ENCODE measurements at regions not wholly inside any gene's neighbourhood (a gene's known extent, or its start where the extent isn't known, plus 50 kb on each side); places are given as distances from the start of the nearest gene placed in this dataset.

DNA sequence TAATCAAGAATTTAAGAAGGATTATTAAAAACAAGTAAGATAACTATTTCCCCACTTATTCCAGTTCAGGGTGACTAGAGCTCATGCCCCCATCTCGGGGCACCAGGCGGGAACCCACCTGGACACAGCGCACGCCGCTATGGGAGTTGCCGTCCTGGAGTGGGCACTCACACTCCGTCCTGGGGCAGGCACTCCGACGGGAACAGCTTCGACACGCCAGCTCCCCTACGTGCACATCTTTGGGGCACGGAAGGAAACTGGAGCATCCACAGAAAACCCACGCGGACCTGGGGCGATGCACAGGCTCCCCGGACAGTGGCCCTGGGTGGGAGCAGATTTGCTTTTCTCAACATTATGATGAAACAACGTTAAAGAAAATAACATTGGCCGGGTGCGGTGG is 52.0 kb upstream of the GATA5 start:
- no peak for DNase-seq

GRCh38 chr20:62528983-62529891 is 53.4 kb upstream of the GATA5 start:
- no peak for DNase-seq

DNA sequence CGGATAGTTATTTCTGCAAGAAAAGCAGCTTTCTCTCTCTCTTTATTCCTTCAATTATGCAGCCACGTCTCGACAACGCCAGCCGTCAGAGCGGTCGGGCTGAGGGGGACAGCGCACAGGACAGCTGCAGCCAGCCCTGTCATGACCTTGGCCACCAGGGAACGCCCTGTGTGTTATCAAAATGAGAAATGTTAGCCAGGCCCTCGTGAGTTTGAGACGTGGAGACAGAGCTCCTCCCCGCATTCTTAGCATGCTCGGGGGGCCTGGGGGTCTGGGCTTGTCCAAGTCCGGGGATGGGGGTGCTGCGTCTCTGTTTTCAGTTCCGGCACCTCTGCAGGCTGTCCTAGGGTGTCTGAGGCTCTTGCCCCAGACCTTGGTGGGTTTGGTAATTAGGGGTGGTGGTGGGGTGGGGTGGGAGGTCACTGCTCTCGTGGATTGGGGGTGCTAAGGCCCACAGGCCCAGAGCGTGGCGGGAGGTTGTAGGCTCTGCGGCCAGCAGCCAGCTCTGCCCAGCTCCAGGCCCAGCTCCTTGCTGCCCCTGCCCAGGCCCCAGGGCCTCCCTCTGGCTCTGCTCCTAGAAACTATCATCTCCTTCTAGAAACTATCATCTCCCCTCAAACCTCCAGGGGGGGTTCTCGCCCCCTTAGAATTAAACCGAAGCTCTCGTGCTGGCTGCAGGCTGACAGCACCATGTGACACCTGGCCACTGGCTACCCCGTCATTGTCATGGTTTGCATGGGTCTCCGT is 54.3 kb upstream of the GATA5 start:
- no peak for DNase-seq

DNA sequence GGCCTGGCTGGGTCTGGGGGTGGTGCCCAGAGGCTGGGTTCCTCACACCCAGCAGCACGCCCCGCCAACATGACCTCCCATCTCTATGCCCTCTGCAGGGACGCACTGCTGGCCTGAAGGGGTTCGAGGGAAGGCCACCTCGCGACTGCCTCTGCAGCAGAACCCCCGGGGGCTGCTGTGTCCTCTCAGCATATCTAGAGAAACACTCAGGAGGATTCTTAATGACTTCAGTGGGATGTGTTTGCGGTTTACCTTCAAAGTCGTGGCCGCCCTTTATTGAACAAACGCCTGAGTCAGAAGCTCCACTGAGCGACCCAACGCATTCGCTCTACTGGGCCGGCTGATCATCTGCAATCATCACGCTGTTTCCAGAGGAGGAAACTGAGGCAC is 54.8 kb upstream of the GATA5 start:
- no peak for DNase-seq

GRCh38 chr20:62531046-62531838 is 55.4 kb upstream of the GATA5 start:
- no peak for DNase-seq

GRCh38 chr20:62532921-62533320 is 57.1 kb upstream of the GATA5 start:
- no peak for DNase-seq

GRCh38 chr20:62533591-62534495 is 58.0 kb upstream of the GATA5 start:
- no peak for DNase-seq

- no peak for DNase-seq
Observed at GRCh38 chr20:62534526-62535221, 58.9 kb upstream of the GATA5 start.

DNA sequence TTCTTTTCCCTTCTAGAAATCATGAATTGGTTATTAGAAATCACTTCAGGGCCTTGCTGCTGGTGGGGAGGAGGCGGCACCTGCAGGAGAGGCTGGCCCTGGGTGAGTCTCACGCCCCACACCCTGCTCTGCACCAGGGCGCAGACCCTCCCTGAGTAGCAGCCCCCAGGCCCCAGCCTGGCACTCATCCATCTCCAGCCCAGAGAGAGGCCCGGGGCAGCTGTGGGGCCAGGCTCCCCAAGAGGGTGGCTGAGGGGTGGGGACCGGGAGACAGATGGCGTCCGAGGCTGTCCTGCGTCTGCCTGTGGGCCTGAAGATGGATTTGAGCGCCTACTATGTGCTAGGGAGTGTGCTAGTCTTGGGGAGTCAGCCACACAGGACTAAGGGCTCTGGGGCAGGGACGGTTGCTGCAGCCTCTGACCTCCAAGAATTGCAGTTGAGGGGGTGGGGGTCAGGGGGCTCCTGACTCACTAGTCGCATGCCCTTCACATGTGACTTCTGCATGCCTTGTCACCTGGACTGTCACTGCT is 59.6 kb upstream of the GATA5 start:
- DNase-seq: no peak

- DNase-seq: no peak
Observed at GRCh38 chr20:62535964-62536363, 60.2 kb upstream of the GATA5 start.

- no peak for DNase-seq
Observed at GRCh38 chr20:62536871-62537401, 61.1 kb upstream of the GATA5 start.

DNA sequence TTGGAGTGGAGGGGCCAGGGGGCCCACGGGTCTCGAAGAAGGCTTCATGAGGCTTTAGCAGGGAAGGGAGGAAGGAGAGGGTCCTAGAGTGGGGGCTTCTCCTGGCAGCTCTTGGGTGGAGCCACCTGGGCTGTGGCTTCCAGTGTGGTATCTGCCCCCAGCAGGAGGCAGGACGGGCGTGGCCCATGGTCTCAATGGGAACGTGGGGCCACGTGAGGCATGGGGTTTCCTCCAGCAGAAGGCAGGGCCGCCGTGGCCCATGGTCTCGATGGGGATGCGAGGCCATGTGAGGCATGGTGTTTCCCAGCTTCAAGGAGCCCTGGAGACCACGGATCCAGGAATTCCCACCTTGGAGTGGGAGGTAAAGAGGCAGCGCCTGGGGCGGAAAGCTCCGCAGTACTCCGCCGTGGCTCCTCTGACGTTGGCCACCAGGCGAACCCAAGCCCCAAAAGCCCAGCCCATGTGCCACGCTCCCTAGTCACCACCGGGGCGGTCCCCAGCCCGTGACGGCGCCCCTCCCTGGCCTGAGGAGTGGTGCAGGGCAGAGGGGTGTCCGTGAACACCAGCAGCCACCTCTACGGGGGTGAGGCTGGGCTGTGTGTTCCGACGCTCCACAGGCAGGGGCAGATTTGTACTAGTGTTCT is 62.0 kb upstream of the GATA5 start:
- no peak for DNase-seq

DNA sequence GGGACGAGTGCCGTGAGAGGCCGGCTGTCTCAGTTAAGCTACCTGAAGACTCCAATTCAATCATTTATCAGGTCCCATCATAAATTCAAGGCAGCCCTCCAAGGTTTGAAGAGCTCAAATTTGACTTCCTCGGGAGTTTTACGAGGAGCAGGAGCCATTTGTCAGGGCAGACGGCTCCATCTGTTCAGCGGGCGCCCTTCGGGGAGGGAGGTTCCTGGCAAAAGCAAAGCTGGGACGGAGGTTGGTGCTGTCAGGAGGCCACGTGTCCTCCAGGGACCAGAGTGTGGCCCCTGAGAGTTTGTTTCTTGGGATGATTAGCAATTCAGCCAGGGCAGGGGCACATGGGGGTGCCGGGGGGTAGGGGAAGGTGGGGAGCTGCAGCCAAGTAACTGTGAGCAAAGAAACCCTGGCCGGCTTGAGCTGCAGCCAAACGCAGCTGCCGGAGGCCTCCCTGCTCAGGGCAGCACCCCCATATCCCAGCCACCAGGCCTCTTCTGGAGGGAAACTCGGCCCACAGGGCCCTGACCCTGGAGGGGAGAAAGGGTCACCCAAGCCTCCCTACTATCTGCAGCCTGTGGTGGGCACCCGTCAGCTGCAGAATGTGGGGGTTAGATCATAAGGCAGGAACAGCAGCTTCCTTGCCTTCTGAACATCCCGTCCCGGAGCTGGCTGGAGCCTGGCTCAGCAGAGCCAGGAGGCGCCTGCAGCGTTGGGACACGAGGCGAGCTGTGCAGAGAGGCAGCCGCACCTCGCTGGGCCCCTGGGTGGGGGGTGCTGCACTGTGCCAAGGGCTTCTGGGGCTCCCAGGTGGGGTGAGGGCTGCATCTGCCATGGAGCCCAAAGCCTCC is 63.6 kb upstream of the GATA5 start:
- peak; percentile 8 for DNase-seq

- no peak for DNase-seq
Observed at GRCh38 chr20:62540504-62540903, 64.7 kb upstream of the GATA5 start.

- DNase-seq: no peak
Observed at GRCh38 chr20:62542862-62543261, 67.1 kb upstream of the GATA5 start.

DNA sequence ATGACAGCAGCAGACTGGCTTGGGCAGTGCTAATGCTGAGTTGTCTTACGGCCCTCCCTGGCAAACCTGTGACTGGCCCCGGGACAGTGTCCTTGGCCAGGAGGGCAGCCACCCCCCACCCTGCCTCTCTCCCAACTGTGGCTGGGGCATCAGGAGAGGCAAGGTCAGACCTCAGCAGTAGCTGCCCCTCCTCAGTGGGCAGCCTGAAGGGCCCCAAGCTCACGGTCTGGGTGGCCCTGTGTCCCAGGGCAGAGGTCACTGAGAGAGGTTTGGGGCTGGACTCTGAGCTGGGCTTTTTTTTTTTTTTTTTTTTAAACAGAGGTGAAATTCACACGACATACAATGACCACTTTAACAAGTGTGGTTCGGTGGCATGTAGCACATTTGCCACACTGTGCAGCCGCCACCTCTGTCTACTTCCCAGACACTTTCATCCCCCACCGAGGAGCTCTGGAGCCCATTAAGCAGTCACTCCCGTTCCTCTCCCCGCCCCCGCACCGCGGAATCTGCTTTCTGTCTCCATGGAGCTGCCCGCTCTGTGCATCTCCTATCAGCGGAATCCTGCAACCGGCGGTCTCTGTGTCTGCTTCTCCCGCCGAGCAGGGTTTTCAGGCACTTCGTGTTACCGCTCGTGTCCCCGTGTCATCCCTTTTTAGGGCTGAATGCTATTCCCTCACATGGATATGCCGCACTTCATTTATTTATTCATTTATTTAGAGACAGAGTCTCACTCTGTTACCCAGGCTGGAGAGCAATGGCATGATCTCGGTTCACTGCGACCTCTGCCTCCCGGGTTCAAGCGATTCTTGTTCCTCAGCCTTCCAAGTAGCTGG is 67.9 kb upstream of the GATA5 start:
- no peak for DNase-seq

DNA sequence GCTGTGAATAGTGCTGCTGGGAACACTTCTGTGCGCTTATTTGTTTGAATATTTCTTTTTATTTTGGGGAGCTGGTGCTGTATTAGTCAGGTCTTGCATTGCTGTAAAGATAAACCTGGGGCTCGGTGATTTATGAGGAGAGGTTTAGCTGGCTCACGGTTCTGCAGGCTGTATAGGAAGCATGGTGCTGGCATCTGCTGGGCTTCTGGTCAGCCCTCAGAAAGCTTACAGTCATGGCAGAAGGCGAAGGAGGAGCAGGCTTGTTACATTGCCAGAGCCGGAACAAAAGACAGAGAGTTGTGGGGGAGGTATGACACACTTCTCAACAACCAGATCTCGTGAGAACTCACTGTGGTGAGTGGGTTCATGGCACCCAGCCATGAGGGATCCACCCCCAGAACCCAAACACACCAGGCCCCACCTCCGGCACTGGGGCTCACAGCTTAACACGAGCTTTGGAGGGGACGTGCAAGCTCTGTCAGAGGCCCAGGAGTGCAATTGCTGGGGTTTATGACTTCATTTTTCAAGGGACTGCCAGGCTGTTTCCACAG is 68.8 kb upstream of the GATA5 start:
- DNase-seq: no peak

GRCh38 chr20:62545271-62545670 is 69.5 kb upstream of the GATA5 start:
- no peak for DNase-seq
